NT2/D1 (cell line): ENCODE measurements at regions not wholly inside any gene's neighbourhood (a gene's known extent, or its start where the extent isn't known, plus 50 kb on each side); places are given as distances from the start of the nearest gene placed in this dataset.

Experiments used
- DNase-seq: peaks from one replicate; pipeline ENCODE4 v3.0.0-alpha.2; 2011; ENCODE audit warnings: low read depth, low spot score
- H3K27me3 ChIP-seq: 2 replicates; pipeline ENCODE4 v1.6.0; 2011; ENCODE audit warnings: mild to moderate bottlenecking; ENCODE audit not compliant: insufficient read length, insufficient read depth
- H3K36me3 ChIP-seq: 2 replicates; pipeline ENCODE4 v1.6.1; 2011; ENCODE audit warnings: mild to moderate bottlenecking, low read length, mixed read lengths; ENCODE audit not compliant: insufficient read depth, insufficient read length
- H3K4me1 ChIP-seq: 2 replicates; pipeline ENCODE4 v1.5.1; 2011; ENCODE audit not compliant: insufficient read depth, insufficient read length
- H3K4me3 ChIP-seq: 2 replicates; pipeline ENCODE4 v1.5.1; 2011; ENCODE audit warnings: low read depth; ENCODE audit not compliant: insufficient read length
- H3K9ac ChIP-seq: 2 replicates; pipeline ENCODE4 v1.6.0; 2011; ENCODE audit warnings: low read depth; ENCODE audit not compliant: insufficient read length
- H3K9me3 ChIP-seq: 2 replicates; pipeline ENCODE4 v1.5.1; 2011; ENCODE audit warnings: mild to moderate bottlenecking, low read length; ENCODE audit not compliant: insufficient read depth
- SUZ12 ChIP-seq: IDR thresholded peaks from 2 replicates; pipeline ENCODE4 v1.6.1; 2011; ENCODE audit not compliant: insufficient read length, insufficient read depth; ENCODE audit errors: extremely low read depth
- YY1 ChIP-seq: IDR thresholded peaks from 2 replicates; pipeline ENCODE4 v1.6.1; 2011; ENCODE audit not compliant: insufficient read length, insufficient read depth
- ZNF274 ChIP-seq: IDR thresholded peaks from 2 replicates; pipeline ENCODE4 v1.6.1; 2011; ENCODE audit warnings: mild to moderate bottlenecking, low read depth, low read length

DNA sequence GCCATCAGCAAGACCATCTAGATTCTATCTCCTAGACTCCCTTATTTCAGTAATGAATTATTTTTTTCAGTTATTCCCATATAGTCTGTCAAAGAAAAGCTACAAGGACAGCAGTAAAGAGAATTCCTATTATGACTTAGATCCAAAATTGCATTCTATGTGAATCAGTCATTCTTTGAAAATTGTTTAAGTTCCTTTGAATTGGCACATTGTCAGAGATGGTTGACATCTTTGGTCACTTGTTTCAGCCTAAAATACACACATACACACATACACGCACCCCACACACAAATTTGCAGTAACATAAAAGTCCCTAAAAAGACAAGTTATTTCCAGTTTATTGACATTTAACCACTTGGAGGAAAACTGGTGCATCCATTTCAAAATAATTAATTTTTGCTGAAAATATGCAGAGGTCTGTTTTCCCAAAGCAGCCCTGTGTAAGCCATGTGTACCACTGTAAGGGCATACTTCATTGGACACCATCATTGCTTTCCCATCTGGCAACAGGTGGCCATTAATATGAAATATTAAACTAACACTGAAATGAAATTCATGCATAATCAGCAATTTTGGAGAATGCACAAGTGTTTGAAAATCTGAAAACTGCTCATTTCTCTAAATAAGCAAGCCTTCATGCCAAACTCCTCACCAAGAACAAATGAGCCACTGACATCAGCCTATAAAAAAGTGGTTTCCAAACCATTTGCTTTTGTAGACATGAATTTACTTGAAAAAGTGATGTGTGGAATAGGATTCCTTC, 121.7 kb upstream of the COL1A2 start:
- no peak overlapping the region for H3K9ac ChIP-seq
- H3K4me1 ChIP-seq = no peaks in the 10 kb centered on the region
- DNase-seq = no peak
- H3K27me3 ChIP-seq = no peaks in the 10 kb centered on the region
- no peak overlapping the region for H3K4me3 ChIP-seq
- no peaks in the 10 kb centered on the region for H3K9me3 ChIP-seq
- no peak for TF ChIP-seq YY1
- TF ChIP-seq SUZ12 = no peak
- no peak for TF ChIP-seq ZNF274
- H3K36me3 ChIP-seq = no peaks in the 10 kb centered on the region

DNA sequence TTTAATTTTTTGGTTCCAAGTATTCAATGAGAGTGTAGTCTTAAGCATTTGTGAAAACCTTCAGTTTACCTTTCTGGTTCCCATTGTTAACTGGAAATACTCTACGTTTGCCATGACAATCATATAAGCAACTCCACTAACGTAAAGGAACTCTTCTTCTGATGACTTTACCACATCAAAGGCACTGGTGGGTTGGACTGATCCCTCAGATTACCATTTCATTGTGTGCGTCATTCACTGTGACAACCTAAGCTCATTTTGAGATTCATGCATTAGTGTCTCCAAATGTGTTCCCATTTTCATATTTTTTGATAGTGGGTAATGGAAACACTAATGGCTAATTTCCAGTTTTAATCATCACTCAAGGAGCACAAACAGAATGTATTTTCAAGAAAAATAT, 119.9 kb upstream of the COL1A2 start:
- TF ChIP-seq YY1 = no peak
- no peak for TF ChIP-seq SUZ12
- no peak for TF ChIP-seq ZNF274
- DNase-seq = no peak
- no peaks in the 10 kb centered on the region for H3K27me3 ChIP-seq
- no peaks in the 10 kb centered on the region for H3K36me3 ChIP-seq
- H3K4me1 ChIP-seq = no peaks in the 10 kb centered on the region
- no peak overlapping the region for H3K9ac ChIP-seq
- H3K4me3 ChIP-seq = no peak overlapping the region
- H3K9me3 ChIP-seq = no peaks in the 10 kb centered on the region

GRCh38 chr7:94276027-94276426, 118.7 kb upstream of the COL1A2 start:
- H3K4me1 ChIP-seq = no peaks in the 10 kb centered on the region
- no peaks in the 10 kb centered on the region for H3K9me3 ChIP-seq
- no peaks in the 10 kb centered on the region for H3K36me3 ChIP-seq
- H3K4me3 ChIP-seq = no peak overlapping the region
- H3K9ac ChIP-seq = no peak overlapping the region
- H3K27me3 ChIP-seq = no peaks in the 10 kb centered on the region
- DNase-seq = no peak
- TF ChIP-seq ZNF274 = no peak
- TF ChIP-seq SUZ12 = no peak
- no peak for TF ChIP-seq YY1

DNA sequence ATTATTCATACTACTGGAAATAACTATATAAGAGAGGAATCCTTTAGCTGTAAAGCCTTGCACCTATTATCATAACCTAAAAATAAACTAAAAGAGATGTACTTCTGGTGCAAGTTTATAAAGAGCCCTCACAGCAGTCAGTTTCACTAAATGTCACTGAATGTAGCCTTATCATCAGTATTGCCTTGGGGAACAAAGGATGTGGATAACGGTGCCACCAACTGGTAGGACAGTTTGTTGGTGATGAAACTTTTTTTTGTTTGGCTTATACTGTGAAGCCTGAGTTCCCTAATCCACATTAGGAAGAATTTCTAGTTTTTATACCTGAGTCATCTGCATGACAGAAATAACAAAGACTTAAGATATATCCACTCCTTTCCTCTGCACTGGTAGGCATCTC, 117.9 kb upstream of the COL1A2 start:
- H3K4me1 ChIP-seq = no peaks in the 10 kb centered on the region
- no peaks in the 10 kb centered on the region for H3K36me3 ChIP-seq
- H3K9me3 ChIP-seq = no peaks in the 10 kb centered on the region
- no peak overlapping the region for H3K9ac ChIP-seq
- TF ChIP-seq ZNF274 (no peak), YY1 (no peak), SUZ12 (no peak)
- H3K4me3 ChIP-seq = no peak overlapping the region
- peak; percentile 44 for DNase-seq
- H3K27me3 ChIP-seq = no peaks in the 10 kb centered on the region

DNA sequence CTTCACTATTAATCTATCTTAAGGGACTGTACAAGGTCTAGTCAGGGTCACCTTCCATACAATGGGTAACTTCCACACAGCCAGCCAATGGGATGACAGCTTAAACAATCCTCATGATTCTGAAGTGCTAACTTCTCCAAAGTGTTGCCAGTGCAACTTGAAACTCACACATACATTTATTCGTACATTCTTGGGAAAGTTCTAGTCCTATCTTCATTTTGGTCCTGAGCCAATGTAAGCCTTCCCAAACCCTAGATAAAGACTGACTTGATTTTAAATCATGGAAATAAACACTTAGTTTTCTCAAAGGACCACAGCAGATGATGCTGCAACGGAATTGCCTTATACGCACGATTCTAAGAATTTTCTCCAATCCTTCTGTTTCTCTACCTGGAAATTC, 117.5 kb upstream of the COL1A2 start:
- no peak for DNase-seq
- Histone ChIP-seq H3K4me1 (no peaks in the 10 kb centered on the region), H3K9me3 (no peaks in the 10 kb centered on the region), H3K27me3 (no peaks in the 10 kb centered on the region), H3K36me3 (no peaks in the 10 kb centered on the region), H3K9ac (no peak overlapping the region), H3K4me3 (no peak overlapping the region)
- TF ChIP-seq ZNF274 (no peak), SUZ12 (no peak), YY1 (no peak)

DNA sequence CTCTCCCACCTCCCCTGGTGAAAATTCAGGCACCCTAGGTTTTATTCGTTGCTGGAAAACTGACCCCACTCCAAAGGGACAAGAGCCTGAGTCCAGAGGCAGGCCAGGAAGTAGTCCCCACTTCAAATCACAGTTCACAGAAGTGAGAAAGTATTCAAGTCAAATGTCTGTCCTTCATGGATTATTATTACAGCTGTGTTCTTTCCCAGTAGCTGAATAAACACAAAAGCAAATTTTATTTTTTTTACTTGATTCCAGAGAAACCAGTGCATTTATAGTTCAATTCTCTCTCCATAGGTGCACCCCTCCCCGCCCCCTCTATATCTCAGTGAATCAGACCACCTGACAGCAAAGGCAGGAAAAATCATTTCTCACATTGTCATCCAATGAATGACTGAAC, 113.8 kb upstream of the COL1A2 start:
- no peak for TF ChIP-seq ZNF274
- no peak for TF ChIP-seq SUZ12
- no peak for TF ChIP-seq YY1
- no peaks in the 10 kb centered on the region for H3K36me3 ChIP-seq
- H3K4me1 ChIP-seq = no peaks in the 10 kb centered on the region
- H3K4me3 ChIP-seq = no peak overlapping the region
- H3K9ac ChIP-seq = no peak overlapping the region
- no peaks in the 10 kb centered on the region for H3K27me3 ChIP-seq
- DNase-seq = no peak
- H3K9me3 ChIP-seq = no peaks in the 10 kb centered on the region

DNA sequence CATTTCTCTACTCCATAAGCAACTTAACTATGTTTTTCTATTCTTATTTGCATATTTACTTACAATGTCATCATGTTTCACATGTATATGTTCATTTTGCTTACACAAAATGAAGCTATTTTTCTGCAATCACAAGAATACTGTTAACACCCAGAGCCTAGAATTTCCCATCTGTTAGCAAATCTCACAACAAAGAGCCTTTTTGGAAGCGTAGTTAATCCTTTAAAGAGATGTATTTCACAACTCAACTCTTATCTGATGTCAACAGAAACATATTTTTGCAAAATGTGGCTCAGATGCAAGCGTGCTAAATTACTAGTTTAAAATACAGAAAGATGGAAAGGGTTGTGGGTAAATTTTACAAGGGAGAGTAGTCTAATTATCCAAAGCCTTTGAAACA, 110.6 kb upstream of the COL1A2 start:
- TF ChIP-seq SUZ12 = no peak
- no peak for TF ChIP-seq YY1
- no peak for TF ChIP-seq ZNF274
- no peak overlapping the region for H3K9ac ChIP-seq

DNA sequence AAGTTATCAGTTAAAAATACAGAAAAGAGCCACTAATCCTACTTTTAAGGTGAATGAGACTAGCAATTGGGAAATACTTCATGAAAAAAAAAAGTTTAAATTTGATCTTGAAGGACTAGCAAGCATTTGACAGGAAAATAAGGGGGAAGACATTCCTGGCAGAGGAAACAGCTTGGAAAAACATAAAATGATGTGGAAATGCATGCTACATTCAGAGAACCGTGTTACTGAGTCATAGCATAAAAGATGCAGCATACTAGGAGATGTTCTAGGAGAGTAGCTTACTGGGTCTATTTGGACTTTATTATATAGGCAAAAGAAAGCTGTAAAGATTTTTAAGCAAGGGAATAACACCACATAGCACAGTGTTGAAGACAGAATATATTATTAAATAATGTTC, 108.6 kb upstream of the COL1A2 start:
- H3K9me3 ChIP-seq = no peaks in the 10 kb centered on the region

More for the DNA sequence above, 110.6 kb upstream of the COL1A2 start:
- Histone ChIP-seq H3K36me3 (no peaks in the 10 kb centered on the region), H3K4me1 (no peaks in the 10 kb centered on the region), H3K9me3 (no peaks in the 10 kb centered on the region), H3K4me3 (no peak overlapping the region), H3K27me3 (no peaks in the 10 kb centered on the region)
- no peak for DNase-seq

More for the DNA sequence above, 108.6 kb upstream of the COL1A2 start:
- Histone ChIP-seq H3K4me1 (no peaks in the 10 kb centered on the region), H3K9ac (no peak overlapping the region), H3K36me3 (no peaks in the 10 kb centered on the region), H3K27me3 (no peaks in the 10 kb centered on the region), H3K4me3 (no peak overlapping the region)
- DNase-seq = no peak
- TF ChIP-seq SUZ12 = no peak
